ENCODE measurements at regions not wholly inside any gene's neighbourhood (a gene's known extent, or its start where the extent isn't known, plus 50 kb on each side); places are given as distances from the start of the nearest gene placed in this dataset.

DNA sequence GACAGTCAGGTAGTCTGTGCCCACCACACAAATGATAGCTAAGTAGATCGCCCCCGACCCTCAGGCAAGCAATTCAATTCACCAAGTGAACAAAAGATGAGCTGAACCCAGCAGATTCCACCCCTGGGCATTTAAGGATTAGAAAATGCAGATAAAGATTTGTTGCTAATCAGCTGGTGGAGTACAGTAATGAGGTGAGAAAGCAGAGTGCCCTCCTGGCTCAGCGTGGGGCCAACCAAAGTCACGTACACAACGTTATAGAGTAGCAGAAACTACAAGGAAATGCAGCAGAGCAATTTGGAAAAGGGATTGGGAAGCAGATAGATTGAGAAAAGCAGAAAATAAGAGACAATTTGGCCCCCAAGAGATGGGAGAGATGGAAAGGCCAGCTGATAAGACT is 91.2 kb downstream of the SOX9 start:
- DNase-seq = no peak

DNA sequence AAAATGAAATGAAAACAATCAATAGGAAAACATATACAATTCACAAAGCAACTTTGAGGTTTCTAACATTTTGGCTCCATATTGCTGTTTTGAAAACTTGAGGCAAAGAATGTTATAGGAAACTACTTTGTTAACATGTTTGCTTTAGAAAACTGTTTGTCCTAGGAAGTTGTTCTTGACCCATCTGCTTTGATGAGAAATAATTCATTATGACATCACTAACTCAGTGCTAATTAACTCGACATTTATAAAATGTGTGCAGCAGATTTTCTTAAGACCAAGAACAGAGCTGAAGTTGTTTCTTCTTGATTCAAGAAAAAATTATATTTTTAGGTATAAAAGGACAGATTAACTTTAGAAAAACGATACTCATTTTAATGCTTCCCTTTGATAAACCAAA is 94.7 kb downstream of the SOX9 start:
- DNase-seq = no peak

DNA sequence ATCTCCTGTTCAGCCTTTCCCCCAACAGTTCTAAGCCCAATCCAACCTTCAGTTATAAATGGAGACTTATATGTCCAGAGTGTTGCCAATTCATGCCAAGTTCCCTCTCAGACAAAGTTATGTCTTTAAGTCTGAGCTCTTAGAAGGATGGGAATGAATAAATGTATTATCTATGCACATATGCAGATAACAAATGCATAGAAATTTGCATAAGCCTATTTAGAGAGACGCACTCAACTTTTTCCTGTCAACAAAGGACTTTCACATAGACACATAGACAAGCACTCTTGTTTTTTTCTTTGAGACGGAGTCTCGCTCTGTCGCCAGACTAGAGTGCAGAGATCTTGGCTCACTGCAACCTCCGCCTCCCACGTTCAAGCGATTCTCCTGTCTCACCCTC is 95.1 kb downstream of the SOX9 start:
- DNase-seq = no peak

DNA sequence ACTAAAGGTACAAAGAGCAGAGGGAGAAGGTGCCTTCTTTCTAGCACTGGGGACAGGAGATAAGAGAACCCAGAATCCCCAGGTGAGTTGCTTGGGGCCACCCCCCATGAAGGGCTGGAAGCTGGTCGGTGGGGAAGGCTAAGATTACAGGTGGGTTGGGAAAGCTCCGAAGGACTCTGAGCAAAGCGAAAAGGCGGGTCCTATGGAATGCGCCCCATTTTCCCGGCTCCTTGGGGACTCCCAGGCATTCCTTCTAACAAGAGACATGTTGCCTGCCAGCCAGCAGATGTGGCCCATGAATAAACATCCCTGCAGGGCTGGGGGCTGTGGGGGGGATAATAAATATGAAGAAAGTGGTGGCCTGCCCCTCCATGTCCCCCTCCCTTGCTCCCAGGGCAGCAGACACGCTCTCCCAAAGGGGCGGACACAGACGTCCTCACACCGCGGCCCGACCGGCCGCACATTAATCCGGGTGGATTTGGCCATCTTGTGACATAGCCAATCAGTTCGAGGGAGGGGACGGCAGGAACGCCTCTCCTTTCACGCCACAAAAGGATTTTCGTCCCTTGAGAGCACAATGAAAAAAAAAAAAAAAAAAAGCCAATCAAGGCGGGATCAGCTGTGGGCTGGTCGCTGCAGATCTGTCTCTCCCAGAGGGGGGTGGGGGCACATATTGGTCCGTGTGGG is 98.5 kb downstream of the SOX9 start:
- no peak for DNase-seq

DNA sequence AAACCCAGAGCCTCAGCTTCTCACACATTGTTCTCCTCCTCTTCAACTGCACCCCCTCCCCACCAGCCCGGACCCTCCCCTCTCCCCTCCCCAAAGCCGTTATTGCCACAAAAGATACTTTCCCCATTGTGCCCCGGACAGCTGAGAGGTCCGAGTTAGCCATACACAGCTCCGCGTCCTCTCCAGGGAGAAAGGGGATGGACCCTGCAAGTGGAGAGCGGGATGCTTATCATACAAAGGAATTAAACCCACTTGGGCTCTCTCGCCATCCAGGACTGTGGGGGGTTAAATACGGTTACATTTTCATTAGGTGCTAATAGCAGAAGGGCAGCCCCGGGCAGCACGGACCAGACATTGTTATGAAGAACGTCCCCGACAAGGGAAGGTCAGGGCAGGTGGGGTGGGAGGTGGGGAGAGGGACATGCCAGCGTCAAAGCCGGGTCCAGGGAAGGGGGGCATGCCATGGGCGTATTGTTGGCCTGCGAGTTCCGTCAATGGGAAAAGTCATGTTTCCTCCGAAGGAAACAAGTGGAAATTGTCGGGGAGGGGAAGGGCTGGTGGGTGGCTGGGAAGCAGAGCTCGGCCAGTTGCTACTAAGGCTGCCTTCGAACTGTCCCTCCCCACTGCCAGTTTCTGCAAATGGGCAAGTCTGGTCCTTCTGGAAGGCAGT is 99.1 kb downstream of the SOX9 start:
- no peak for DNase-seq

DNA sequence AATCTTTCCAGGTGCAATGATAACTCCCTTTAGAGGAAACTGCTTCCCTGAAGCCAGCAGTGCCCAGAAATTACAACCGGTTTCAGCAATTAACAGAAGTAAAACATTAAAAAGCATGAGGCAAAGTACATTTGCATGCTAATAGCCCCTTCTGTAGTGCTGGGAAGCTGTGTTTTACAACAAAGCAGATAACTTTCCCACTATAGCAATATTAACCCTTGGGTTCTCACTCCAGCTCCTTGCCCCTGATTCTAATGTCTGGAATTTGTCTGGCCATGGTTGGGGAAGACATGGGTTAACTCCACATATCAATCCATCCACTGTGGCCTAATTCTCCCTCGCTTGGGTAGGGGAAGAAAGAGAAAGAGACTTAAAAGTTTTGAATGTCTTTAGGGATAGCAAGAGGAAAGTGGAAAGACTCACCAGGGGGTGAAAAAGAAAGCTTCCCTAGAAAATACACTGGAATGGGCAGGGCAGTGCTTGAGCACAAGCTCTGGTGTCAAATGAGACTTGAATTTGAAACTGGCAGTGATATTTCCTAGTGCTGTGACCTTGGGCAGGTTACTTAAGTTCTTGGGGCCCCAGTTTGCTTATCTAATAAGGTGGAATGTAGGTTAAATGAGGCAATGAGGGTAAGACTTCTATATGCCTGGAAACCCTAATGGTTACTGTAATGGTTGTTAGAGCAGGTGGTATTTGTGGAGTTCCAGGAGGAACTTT is 102.0 kb downstream of the SOX9 start:
- no peak for DNase-seq

DNA sequence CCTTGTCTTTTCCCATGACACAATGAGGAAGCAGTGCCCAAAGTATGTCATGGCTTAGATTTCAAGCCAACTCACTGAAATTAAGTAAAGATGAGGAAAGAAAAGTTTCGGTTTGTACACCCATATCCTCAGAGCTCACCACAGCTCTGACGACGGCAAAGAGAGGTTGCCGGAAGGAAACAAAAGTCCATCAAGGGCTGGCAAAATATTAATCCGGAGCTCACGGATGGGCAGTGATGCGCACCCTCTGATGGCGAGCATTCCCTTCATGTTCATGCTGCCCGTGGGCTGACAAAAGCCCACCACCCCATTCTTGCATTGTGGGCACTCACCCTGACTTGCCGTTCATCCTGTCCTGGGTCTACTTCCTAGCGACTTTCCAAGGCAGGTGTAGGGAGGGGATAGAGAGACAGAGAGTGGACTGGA is 103.1 kb downstream of the SOX9 start:
- DNase-seq = no peak

DNA sequence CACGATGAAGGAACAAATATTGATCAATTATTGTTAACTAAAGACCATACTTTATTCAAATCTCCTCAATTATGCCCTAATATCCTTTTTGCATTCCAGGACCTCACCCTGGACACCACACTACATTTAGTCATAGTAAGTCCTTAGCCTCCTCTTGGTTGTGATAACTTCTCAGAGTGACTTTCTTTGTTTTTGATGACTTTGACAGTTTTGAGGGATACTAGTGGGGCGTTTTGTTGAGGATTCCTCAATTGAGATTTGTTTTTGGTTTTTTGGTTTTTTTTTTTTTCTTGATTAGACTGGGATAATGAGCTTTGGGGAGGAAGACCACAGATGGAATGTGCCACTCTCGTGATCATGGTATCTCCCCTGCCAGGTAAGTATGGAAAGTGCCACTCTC is 105.5 kb downstream of the SOX9 start:
- DNase-seq = no peak

DNA sequence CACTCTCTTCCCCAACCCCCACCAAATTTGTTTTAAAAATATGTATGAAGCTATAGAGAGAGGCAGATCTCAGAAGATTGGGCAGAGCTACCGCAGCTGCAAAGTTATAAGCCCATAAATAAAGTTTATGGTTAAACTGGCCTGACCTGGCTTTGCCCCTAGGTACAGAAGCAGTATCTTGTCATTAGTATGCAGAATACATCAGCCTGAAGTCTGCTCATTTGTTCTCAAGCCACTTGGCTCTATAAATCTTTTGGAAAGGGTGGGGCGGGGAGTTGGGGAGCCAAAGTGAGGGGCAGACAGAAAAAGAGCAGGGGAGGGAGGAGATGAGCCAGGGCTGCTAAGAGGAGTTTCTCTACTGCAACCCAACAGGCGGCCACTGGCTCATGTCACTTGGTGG is 113.2 kb downstream of the SOX9 start:
- no peak for DNase-seq

DNA sequence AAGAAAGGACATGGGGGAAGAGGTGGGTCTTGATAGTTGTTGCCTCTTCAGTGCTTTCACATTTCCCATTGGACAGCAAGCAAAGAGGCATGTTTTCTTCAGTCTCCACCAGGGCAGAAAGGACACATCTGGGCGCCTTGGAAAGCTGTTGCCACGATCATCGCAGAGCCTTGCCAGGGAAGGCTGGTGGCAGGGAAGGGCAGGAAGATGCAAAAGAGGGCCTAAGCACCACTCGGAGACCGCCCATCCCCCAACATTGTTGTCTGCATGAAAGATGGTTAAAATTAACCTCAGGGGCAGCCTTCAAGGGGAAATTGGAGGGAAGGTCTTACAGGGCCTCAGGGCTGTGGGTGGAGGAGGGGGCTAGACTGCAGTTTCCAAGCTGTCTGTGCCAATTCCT is 114.2 kb downstream of the SOX9 start:
- no peak for DNase-seq

DNA sequence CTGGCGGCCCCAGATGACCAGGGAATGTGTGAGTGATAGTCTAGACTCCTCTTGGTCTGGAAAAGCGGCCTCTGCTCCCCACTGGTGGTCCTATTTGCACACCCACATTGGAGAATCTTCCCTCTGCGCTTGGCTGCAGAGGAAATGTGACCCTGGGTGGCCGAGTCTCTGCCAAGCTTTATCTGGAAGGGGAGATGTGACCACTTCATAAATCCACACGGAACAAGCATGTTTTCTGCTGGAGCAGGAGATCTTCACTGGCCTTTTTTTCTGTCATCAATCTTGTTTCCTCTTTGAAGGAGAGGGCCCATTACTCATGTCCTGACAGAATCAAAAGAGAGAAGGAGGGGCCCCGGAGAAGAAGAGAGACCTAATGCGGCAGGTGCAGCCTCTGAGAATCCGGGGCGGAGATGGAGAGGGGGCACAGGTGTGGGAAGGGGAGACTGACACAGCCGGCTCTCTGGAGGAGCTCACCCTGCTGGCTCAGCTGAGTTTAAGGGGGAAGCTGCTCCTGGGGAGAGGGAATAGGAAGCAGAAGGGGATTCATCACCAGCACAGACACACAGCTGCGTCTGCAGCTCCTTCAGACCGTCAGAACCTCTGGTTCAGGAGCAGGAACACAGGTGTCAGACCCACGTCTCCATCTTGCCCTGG is 116.3 kb downstream of the SOX9 start:
- DNase-seq = no peak

DNA sequence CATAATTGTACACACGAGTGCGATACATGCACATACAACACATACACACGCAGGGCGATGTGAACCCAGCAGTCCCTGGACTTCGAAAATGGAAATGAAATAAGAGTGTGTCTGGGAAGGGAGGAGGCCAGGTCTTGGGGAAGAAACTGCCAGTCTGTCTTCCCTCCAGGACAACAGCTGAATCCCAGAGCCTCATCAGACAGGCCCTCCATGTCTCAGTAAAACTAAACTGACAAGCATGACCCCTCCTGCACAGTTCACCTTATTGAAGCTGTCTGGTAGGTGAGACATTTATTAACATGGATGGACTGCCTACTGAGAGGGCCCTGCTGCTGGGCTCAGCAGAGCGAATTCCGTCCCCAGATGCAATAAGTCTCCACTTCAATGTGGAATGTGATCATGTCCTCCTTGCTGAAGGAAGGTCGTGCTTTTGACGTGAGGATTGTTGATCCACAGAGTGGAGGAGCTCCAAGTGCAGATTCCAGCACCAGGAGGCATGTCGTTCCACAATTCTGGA is 117.4 kb downstream of the SOX9 start:
- DNase-seq = no peak

DNA sequence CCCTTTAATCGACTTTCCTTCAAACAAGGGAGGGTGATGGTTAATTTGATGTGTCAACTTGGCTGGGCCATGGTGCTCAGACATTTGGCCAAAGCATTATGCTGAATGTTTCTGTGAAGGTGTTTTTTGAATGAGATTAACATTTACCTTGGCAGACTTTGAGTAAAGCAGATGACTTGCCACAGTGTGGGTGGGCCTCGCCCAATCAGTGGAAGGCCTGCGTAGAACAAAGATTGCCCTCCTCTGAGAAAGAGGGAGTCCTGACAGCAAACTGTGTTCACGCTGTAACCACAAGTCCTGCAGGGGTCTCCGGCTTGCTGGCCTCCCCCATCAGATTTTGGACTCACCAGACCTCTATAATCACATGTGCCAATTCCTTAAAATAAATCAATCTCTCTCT is 118.7 kb downstream of the SOX9 start:
- DNase-seq = no peak

DNA sequence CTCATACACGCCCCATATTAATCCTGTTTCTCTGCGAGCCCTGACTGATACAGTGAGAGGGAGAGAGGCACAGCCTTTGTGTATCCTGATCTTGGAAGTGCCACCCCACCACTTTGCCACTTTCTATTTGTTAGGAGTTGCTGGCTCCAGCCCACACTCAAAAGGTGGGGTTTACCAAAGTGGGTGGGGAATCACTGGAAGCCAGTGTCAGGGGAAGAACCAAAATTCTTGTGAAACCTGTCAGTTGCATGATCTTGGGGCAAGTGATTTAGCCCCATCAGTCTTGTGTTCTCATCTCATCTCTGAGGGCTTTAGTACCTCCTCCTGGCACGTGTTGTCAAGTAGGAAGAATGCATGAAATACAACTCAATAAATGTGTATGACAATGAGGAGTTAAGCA is 119.5 kb downstream of the SOX9 start:
- no peak for DNase-seq

DNA sequence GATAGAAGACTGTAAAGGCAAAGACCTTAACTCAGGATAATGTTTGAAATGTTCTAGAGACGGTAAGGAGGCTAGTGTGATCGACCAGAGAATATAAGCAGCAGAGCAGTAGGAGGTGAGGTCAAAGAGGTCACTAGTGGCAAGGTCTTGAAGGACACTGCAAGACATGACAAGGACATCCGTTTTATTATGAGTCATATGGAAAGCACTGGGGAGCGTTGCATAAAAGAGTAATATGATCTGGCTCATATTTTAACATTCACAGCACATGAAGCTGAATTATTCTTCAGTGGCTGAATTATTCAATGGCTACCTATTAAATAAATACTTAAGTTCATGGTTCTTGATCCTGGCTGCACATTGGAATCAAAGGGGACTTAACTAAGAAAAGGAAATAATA is 123.7 kb downstream of the SOX9 start:
- no peak for DNase-seq

DNA sequence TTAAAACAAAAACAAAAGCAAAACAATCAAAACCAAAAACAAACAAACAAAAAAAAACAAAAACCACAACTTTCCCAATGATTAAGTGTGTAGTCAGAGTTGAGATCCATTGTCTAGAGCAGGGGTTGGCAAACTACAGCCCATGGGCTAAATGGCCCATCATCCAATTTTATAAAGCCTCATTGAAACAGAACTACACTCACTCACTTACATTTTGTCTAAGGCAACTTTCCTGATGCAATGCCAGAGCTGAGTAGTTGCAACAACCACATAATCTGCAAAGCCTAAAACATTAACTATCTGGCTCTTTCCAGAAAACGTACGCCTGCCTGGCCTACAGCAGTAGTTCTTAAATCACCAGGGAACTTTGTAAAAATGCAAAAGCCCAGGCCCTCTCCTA is 124.1 kb downstream of the SOX9 start:
- no peak for DNase-seq

DNA sequence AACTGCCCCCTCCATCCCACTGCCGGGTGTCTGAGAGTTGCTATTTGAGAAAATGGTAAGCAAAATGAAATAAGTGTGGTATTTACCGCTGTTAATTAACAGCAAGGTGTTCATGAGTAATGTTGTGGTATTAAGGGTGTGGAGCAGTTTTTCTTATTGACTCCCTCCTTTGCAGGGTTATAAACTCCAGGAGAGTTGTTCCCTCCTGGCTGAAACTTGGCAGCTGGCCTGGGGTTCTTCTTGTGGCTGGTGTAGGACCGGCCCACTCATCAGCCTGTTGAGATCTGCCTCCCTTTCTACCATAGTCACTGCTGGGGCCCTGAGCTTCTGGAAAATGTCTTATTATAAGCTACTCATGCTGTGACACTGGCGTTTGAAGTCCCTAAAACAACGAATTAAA is 128.6 kb downstream of the SOX9 start:
- no peak for DNase-seq

DNA sequence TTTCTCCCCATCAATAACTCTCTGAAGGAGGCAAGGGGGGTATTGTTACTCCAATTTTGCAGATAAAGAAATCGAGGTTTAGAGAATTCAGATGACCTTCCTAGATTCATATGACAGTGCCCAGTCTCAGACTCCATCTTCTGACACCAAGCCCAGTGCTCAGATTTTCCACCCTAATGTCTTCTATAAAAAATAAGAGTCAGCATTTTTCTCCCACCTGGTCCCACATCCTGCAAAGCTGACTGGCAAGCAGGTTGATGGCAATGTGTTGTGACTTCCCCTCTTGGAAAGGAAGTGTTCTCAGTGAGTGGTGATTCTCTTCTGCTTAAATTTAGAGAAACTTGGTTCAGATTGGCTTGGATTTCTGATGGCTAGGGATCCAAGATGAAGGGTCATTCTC is 129.4 kb downstream of the SOX9 start:
- DNase-seq = no peak

DNA sequence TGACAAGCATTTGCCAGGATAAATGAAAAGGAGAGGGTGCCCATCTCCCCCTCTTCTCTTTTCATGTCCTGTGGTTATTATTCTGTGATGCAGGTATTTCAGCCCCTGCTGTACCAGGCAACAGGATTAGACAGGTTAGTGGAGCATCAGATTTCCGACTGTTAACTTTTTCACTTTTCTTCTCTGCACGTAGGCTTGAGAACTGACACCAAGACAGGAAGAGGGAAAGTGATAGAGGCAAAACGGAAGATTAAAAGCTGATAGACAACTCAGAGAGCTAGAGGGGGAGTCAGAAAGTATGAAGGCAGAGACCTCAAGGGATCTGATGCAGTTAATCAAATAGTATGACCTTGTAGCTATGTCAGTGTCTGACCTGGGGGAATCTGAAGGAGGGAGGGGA is 132.8 kb downstream of the SOX9 start:
- DNase-seq = no peak

DNA sequence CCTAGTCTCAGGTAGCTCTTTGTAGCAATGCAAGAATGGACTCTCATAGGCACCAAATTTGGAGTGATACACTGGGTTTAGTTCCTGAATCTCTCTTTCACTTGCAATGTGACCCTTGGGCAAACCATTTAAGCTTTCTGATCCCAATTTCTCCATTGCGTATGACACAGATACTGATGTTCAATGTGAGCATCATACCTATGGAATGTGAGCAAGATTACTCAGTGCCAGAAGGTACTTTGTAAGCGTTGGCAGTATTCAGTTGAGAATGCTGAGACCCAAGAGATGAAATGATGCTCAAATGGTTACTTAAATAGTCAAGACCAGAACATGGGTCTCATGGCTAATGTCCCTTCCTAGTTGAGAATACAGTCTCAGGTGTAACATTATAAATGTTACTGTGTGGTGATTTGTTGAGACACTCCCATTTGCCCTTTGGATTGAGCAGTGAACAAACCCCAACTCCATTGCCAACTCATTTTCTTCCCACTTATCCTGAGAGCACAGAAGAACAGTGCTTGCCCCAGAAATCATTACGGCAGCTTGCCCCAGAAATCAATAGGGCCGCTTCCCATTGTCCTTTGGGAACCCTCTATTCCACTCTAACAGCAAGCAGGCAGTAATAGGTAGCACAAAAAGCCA is 134.1 kb downstream of the SOX9 start:
- DNase-seq = no peak

DNA sequence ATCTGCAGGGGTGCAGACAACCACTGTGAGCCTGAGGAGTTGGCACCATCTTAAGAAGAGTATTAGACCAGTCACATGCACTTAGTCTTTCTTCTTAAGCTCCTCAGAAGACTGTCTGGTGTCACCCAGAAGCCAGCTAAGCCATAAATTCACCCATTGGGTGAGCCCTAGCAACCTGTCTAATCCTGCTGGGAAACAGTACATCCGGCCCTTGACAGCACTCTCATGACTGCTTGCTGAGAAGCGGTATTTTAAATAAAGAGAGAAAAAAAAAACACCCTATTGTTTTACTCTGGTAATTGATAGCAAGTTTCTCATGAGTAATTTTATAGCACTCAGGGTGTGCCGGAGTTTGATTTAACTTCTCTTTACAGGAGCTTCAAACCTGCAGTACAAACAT is 134.7 kb downstream of the SOX9 start:
- no peak for DNase-seq

DNA sequence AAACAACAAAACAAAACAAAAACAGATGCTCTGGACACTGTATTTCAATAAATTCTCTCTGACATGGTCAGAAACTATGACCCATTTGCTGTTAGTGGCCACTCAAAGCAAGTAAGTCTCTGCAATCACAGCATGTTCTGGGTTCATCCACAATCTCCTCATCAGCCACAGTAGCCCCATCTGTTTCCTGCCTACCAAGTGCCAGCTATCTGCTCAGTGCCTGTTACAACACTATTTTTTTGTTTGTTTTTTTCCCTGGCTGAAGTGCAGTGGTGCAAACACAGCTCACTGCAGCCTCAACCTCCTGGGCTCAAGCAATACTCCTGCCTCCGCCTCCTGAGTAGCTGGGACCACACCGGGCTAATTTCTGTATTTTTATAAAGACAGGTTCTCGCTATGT is 137.9 kb downstream of the SOX9 start:
- no peak for DNase-seq

DNA sequence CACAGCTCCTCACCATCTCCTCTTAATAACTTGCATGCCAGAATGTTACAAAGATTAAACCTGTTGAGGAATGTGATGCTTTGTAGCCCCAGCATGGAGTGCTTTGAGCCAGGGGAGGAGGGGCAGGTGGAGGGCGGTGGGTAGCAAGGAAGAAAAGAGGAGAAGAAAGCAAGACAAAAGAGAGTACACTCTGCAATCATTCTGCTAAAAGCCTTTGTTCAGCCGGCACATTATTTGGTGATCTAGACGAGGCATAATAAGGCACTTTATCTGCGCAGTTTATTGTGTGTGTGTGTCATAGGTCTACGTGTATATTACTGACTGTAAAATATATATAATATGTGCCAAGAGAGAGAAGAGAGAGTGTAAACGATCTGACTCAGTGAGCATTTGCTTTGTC is 139.1 kb downstream of the SOX9 start:
- DNase-seq = no peak
